ENCODE measurements at regions not wholly inside any gene's neighbourhood (a gene's known extent, or its start where the extent isn't known, plus 50 kb on each side); places are given as distances from the start of the nearest gene placed in this dataset.

DNA sequence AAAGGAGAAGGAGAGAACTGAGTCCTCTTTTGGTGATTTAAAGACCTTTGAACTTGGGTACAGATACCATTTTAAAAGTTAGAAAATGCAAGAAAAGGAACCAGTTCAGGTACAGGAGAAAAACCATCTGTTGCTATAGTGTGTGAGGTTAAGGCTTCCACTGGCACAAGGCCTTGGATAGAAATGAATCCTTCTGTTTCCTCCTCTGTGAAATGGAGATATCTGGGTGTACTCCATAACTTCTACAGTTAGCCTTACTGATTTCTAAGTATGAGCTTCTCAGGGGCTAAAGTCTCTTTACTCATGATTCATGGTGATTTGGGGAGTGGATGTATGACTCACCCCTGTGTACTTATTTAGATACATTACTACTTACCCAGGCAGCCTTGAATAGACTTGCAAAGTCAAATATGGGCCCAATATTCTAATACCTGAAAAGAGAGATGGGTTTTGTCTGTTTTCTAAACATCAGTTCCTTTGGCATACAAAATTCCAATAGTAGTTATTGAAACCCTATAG lies 117.2 kb upstream of the ADO start:
- H3K4me3 ChIP-seq (replicated peaks; ENCODE audit: low read depth, low read length), result no peak overlapping the region
- no peak for DNase-seq (ENCODE audit: extremely low read depth, low read depth)
- no peak for TF ChIP-seq CTCF (IDR thresholded peaks at IDR 0.05; ENCODE audit: low read depth, low read length, missing control alignments)

DNA sequence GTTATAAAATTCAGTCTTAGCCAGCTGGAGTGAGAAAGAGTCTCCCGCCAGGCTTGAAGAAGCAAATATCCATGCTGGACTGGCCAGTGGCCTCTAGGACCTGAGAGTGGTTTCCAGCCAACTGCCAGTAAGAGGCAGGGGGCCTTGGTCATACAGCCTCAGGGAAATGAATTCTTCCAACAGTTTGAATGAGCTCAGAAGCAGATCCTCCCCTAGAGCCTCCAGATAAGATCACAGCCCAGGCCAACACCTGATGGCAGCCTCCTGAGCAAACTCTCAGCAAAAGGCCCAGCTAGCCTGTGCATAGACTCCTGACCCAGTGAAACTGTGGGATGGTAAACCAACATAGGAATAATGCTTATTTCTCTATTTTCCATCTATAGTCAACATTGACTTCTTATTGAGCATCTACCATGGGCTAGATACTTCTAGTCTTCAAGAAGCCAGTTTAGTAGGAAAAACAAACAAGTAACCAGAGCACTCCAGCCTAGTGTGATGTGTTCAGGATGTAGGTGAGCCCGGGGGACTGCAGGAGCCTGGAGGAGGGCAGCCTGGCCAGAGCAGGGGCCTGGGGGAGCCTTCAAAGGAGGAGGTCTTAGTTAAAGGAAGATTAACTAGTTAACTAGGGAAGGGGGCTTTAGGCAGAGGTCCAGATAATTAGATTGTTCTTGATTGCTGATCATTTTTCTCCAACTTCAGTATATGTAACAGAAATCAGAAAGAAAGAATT lies 115.4 kb upstream of the ADO start:
- no peak for TF ChIP-seq CTCF (IDR thresholded peaks at IDR 0.05; ENCODE audit: low read depth, low read length, missing control alignments)
- H3K4me3 ChIP-seq (replicated peaks; ENCODE audit: low read depth, low read length), result no peak overlapping the region
- DNase-seq (ENCODE audit: extremely low read depth, low read depth), result no peak

GRCh38 chr10:62689712-62690111 lies 114.8 kb upstream of the ADO start:
- no peak overlapping the region for H3K4me3 ChIP-seq (replicated peaks; ENCODE audit: low read depth, low read length)
- no peak for DNase-seq (ENCODE audit: extremely low read depth, low read depth)
- no peak for TF ChIP-seq CTCF (IDR thresholded peaks at IDR 0.05; ENCODE audit: low read depth, low read length, missing control alignments)

- no peak for TF ChIP-seq CTCF (IDR thresholded peaks at IDR 0.05; ENCODE audit: low read depth, low read length, missing control alignments)
- no peak overlapping the region for H3K4me3 ChIP-seq (replicated peaks; ENCODE audit: low read depth, low read length)
- no peak for DNase-seq (ENCODE audit: extremely low read depth, low read depth)
Observed at GRCh38 chr10:62690703-62691102, 113.8 kb upstream of the ADO start.

DNA sequence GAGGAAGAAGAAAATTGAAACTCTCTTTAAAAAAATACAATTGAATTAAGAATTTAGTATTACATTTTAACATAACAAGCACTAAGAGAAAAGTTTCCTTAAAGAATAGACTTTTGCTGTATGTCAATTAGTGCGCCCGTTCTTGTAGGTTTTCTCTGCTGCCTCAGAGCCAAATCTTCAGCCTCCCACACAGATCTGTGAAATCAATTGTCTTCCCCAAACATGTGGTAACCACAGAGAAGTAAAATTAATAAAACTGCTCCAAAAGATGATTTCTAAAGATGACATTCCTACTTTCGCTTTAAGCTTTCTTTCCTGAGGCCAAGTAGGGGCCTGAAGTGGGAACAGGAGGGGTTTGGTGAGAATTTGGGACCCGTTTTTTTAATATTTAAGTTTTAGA lies 113.2 kb upstream of the ADO start:
- TF ChIP-seq CTCF (IDR thresholded peaks at IDR 0.05; ENCODE audit: low read depth, low read length, missing control alignments), result no peak
- H3K4me3 ChIP-seq (replicated peaks; ENCODE audit: low read depth, low read length), result no peak overlapping the region
- DNase-seq (ENCODE audit: extremely low read depth, low read depth), result no peak

GRCh38 chr10:62692085-62692484 lies 112.4 kb upstream of the ADO start:
- no peak for TF ChIP-seq CTCF (IDR thresholded peaks at IDR 0.05; ENCODE audit: low read depth, low read length, missing control alignments)
- no peak for DNase-seq (ENCODE audit: extremely low read depth, low read depth)
- no peak overlapping the region for H3K4me3 ChIP-seq (replicated peaks; ENCODE audit: low read depth, low read length)

DNA sequence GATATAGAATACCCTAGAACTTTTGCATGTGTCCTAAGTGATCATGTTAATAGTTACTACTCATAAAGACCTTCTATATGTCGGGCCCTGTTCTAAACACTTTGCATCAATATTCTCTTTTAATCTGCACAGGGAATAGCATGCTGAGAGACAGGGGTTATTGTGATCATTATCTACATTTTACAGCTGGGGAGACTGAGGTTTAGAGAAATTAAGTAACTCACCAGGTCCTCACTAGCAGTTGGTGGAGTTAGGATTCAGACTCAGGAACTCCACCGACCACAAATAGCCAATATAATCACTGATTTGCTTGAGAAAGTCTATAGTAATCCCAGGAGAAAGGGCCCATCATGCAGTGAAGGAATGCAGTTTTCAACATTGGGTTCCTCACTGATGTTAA lies 111.2 kb upstream of the ADO start:
- TF ChIP-seq CTCF (IDR thresholded peaks at IDR 0.05; ENCODE audit: low read depth, low read length, missing control alignments), result no peak
- no peak for DNase-seq (ENCODE audit: extremely low read depth, low read depth)
- H3K4me3 ChIP-seq (replicated peaks; ENCODE audit: low read depth, low read length), result no peak overlapping the region

Data from HFF-Myc (cell line).